Activated CD4-positive, alpha-beta T cell treated with anti-CD3 and anti-CD28 coated beads for 48 hours (primary cell): ENCODE measurements at regions not wholly inside any gene's neighbourhood (a gene's known extent, or its start where the extent isn't known, plus 50 kb on each side); places are given as distances from the start of the nearest gene placed in this dataset.
"Not testable (repeated sequence)": the region's sequence is repeated elsewhere in the genome, so short reads cannot be mapped to it uniquely, and the experiment has no call there.

Experiments
- DNase-seq: peaks from one replicate; pipeline ENCODE4 v3.0.0-alpha.2; 2020

- no peak for DNase-seq
Measured at GRCh38 chr21:22192766-22193165, 1194.6 kb downstream of the NCAM2 start.

DNA sequence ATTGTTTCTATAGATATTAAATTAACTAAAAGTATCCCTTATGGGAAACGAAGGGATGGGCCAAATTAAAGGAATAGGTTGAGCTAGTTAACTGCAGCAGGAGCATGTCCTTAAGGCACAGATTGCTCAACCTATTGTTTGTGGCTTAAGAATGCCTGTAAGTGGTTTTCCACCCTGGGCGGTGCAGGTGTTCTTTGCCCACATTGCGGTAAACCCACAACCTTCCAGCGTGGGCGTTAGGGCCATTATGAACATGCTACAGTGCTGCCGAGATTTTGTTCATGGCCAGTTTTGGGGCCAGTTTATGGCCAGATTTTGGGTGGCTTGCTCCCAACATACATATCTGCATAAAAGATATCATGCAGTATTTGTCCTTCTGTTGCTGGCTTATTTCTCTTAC is 1196.8 kb downstream of the NCAM2 start:
- not testable (repeated sequence) for DNase-seq

DNA sequence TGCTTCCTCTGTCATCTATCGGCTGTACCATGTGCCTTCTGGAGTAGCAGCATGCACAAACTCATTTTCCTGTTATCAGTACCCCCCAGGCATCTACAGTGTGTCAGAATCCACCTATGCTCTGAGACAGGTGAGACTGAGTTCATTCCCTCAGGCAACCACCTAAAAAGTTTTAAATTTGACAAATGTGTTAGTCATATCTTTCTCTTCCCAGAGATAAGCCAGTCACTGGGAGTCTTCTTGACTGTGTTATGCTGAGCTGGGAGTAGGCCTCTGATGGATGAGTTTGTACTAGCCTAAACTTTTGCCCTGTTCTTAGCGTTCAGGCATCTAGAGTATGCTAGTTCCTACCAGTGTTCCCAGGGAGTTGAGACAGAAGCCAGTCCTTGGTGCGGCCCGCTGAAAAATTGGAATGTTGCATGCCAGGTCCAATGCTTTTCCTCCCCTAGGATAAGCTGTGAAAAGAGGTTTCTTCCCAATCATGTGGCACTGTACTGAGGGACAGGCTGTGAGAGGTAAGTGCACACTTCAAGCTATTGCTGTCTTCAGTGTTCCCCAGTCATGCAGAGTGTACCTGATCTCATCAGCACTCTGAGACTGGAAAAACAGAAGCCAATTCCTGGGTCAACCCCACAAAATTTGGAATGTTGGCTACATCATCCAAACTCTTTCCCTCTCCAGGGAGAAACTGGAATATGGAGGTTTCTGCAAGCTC is 1202.3 kb downstream of the NCAM2 start:
- DNase-seq = no peak

DNA sequence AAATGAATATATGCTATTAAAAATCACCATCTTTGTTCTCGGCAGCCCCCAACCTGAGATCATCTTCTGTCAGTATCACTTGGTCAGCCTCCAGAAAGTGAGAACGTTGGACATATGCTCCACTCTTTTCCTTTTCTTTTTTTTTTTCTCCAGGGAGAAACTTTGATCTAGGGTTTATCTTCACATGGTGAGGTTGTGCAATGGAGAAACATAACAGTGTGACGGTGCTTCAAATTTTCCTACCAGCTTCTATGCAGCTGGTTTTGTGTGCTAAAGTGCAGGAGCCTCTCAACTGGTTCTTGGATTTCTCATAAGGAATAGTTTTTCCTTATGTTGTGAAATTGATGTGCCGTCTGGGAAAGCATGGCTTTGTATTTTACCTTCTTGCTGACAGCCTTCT is 1202.9 kb downstream of the NCAM2 start:
- DNase-seq = no peak

DNA sequence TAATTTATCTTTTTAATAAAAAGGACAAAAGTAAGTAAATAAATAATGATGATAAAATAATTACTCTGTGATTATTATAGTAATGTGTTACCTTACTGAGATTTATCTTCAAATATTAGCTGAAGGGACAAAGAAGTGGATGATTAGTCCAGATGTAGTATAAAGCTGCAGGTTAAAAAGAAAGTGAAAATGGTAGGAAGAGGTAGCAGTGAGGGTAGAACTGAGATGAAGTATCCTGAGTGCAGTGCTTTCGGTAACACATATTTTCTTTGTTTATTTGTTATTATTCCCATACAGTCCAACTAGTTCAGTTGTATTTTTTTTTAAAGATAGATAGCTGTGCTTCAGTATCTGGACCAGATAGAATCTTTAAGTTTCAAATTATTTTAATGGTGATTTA is 1203.5 kb downstream of the NCAM2 start:
- no peak for DNase-seq

- no peak for DNase-seq
Measured at GRCh38 chr21:22209304-22209700, 1211.1 kb downstream of the NCAM2 start.

DNA sequence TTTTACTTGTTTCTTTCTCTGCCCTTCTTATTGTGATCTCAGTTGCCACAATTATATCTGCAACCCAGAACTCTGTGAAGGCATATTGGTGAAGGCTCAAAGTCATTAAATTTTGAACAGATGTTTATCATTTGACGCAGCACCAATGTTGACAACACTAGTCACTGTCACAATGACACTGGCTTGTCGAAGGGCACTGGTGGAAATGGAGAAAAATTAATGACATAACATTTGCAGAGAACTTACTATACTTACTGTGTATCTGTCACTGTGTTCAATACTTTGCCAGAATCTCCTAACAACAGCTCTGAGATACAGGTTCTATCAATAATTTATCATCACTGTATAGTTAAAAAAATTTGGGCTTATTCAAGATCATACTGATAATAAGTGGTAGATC is 1213.7 kb downstream of the NCAM2 start:
- no peak for DNase-seq

- no peak for DNase-seq
Measured at GRCh38 chr21:22223385-22223784, 1225.2 kb downstream of the NCAM2 start.

GRCh38 chr21:22224261-22224660 is 1226.1 kb downstream of the NCAM2 start:
- DNase-seq = no peak

DNA sequence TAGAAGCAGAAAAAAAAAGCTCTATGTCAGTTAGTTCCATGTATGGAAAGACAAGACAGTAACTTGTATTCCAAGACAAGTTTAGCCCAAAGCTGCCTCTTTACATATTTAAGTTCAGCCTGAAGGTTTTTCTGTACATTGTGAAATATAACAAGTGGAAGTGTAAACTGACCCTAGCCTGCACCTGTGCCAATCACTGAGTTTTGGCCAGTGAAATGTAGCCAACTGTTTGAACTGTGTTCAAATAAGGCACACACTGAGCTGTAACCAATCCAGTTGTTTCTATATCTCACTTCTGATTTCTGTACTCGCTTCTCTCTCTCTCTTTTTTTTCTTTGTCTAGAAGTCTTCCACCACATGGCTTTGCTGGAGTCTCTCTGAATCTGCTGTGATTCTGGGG is 1227.1 kb downstream of the NCAM2 start:
- no peak for DNase-seq

DNA sequence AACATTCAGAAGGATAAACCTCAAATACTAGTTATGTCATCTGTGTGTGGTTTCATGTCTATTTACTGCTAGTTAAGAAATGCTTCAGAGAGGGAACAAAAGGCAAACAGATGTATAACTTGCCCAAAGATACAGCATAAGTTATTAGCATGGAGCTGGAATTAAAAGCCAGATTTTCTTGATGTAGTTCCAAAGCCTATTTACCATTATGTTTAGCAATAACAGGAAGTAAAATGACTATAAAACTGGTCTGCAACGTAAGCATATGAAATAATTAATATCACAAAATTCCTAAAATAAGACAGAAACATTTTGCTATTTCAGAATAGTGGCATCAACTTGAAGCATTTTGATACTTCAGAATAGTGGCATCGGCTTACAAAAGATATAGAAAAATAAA is 1232.8 kb downstream of the NCAM2 start:
- DNase-seq = no peak

DNA sequence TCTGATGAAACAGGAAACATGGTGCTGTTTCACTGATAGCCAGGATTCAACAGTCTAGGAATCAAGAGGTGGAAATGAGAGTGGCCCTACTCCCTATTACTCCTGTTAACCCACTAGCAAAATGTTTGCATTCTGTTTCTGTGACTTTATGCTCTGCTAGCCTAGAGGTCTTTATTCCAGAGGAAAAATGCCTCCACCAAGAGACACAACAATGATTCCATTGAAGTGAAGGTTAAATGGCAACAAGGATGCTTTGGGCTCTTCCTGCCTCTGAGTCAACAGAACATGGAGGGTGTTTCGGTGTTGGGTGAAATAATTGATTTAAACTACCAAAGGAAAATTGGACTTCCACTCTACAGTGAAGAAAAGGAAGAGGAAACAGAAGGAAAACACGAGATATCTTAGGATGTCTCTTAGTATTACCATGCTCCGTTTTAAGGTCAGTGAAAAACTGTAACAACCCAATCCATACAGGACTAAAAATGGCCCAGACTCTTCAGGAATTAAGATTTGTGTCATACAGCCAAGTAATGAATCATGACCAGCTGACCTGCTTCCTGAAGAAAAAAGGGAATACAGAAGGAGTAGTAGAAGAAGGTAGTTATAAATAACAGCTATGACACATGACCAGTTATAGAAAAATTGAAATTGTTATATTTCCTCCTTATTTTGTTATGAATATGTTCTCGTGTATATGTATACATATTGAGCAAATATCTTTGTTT is 1237.8 kb downstream of the NCAM2 start:
- DNase-seq = no peak

DNA sequence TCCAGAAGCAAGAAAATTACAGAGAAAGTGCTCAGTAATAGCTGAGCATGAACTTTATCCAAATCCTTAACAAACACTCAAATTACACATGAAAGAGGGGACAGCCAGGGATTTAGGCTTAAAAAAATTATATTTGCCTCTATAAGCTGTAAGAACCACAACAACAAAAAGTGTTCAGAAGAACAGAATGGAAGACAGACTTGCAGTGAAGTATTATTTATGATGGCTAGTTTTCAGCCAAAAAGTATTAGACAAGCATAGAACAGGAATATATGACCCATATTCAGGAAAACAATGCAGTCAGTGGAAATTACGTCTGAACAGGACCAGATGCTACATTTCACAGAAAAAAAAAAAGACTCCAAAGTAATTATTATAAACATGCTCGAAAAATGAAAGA is 1246.3 kb downstream of the NCAM2 start:
- DNase-seq = no peak

GRCh38 chr21:22250355-22250754 is 1252.1 kb downstream of the NCAM2 start:
- no peak for DNase-seq

GRCh38 chr21:22253761-22254160 is 1255.6 kb downstream of the NCAM2 start:
- no peak for DNase-seq

GRCh38 chr21:22258821-22259220 is 1260.6 kb downstream of the NCAM2 start:
- DNase-seq = no peak

DNA sequence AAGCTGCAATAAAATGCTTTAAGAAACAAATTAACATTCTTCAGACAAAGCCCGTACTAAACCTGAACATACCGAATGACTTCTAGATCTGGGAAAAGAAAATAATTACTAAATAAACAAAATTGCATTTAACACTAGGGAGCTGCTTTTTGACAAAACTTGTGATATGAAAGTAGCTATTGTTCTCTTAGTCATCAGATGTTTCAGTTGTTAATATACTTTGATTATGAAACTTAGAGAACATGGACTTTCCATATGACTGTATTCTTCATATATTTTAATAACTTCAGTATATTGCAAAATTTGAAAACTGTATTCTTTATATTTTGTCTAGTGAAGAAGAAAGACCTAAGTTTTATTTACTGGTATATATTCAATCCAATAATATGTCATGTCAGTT is 1262.1 kb downstream of the NCAM2 start:
- DNase-seq = no peak

DNA sequence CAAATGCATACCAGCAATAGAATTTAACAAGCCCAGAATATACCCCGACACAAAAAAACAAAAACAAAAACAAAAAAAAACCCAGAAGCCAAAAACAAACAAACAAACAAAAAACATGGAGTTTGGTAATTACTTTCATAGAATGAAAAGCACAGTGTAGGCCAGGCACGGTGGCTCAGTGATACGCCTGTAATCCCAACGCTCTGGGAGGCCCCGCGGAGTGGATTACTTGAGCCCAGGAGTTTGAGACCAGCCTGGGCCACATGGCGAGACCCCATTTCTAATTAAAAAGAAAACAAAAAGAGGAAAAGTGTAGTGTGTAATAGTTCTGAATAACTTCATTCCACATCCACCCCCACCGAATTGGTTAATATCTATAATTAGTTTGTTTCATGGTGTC is 1265.7 kb downstream of the NCAM2 start:
- DNase-seq = no peak

DNA sequence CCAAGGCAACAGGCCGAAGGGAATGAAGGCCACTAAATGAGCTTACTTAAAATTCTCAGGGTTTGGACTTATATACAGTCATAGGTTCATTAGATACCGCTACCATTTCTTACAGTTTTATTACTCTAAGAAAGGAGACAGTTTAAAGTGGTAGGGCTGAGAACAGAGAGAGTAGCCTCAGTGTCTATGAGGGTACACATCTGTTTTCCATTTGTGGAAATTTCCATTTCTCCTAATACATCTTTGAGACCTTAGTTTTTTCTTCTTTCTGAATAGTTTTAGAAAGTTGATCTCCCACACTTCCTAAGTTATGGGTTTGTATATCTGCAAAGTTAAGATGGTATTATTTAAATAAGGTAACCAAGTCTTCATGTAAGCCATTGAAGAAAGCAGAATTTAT is 1279.1 kb downstream of the NCAM2 start:
- DNase-seq = no peak

DNA sequence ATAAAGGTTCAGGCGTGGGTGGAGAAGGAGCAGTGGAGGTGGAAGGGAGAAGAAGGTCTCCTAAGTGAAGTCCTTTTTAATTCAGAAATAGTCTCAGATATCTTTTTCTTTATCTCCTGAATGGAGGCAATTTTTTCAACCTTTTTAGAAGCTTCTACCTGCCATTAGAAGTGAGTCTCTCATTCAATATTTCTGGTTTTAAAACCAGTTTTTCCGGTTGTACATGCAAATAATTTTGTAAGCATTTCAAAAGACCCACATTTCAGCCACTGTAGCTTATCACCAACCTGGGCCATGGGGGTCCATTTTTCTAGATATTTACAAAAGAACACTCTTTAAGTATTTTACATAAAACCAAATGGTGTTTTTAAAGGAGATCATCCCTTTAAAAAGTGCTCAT is 1280.2 kb downstream of the NCAM2 start:
- no peak for DNase-seq

- DNase-seq = no peak
Measured at GRCh38 chr21:22280851-22281250, 1282.6 kb downstream of the NCAM2 start.

- DNase-seq = no peak
Measured at GRCh38 chr21:22288885-22289499, 1290.8 kb downstream of the NCAM2 start.

GRCh38 chr21:22292144-22292543 is 1293.9 kb downstream of the NCAM2 start:
- no peak for DNase-seq

DNA sequence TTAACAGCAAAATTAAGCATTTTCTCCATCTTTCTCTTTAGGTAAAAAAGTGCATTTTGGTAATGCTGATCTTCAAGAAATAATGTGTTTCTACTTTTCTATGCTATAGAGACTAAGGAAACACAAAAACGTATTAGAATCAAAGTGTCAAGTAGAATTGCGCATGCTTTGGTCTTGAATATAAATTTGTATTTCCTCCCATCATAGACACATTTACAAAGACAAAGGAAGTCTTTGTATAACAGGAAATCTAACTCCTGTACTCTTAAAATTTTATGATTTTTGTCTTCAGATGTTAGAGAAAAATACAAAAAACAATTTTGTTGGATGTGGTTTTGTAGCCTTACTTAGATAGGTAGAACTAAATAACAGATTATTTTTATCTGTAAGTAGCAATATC is 1299.4 kb downstream of the NCAM2 start:
- no peak for DNase-seq
